GM12873 (cell line): ENCODE measurements at regions not wholly inside any gene's neighbourhood (a gene's known extent, or its start where the extent isn't known, plus 50 kb on each side); places are given as distances from the start of the nearest gene placed in this dataset.

ENCODE experiments used
- TF ChIP-seq, protein P1 (sequence below): IDR thresholded peaks from 2 replicates; pipeline ENCODE4 v1.5.1; 2012; ENCODE audit warnings: low read depth, mild to moderate bottlenecking, moderate library complexity, low read length, control low read depth; ENCODE audit not compliant: insufficient read depth; ENCODE audit errors: missing control alignments

DNA sequence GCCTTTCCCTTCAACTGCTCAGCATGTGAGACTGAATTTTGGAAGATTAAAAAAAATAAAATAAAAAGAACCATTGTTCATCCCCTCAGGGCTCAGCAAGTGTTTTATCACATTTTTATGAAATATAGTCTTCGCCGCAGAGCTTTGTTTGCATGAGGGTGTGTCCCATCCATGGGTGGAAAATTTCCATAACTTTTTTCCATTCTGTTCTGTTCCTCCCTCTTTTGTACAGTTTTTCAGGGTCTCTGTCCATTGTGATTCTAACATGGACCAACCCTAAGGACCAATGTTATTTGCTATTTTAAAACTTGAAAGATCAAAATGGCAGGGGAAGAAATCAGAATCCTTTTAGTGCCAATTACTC, 213.3 kb upstream of the SGK1 start:
- TF ChIP-seq, protein P1, sequence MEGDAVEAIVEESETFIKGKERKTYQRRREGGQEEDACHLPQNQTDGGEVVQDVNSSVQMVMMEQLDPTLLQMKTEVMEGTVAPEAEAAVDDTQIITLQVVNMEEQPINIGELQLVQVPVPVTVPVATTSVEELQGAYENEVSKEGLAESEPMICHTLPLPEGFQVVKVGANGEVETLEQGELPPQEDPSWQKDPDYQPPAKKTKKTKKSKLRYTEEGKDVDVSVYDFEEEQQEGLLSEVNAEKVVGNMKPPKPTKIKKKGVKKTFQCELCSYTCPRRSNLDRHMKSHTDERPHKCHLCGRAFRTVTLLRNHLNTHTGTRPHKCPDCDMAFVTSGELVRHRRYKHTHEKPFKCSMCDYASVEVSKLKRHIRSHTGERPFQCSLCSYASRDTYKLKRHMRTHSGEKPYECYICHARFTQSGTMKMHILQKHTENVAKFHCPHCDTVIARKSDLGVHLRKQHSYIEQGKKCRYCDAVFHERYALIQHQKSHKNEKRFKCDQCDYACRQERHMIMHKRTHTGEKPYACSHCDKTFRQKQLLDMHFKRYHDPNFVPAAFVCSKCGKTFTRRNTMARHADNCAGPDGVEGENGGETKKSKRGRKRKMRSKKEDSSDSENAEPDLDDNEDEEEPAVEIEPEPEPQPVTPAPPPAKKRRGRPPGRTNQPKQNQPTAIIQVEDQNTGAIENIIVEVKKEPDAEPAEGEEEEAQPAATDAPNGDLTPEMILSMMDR = no peak

DNA sequence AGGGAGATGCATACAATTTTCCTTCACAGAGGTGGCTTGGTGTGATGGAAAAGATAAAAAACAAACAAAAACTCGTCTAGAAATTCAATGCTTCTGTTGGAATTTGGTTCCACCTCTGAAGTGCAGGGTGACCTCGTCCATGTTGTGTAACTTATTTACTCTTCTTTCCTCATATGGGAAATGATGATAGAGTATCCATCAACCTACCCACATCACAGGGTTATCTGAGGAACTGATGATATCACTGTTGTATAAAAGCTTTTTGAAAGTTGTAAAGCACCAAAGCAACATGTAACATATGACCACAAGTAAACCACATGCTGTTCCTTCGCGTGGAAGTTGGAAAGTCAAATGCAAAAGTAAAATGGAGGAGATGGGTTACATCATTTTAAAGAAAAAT, 212.0 kb upstream of the SGK1 start:
- TF ChIP-seq, protein P1 = no peak

DNA sequence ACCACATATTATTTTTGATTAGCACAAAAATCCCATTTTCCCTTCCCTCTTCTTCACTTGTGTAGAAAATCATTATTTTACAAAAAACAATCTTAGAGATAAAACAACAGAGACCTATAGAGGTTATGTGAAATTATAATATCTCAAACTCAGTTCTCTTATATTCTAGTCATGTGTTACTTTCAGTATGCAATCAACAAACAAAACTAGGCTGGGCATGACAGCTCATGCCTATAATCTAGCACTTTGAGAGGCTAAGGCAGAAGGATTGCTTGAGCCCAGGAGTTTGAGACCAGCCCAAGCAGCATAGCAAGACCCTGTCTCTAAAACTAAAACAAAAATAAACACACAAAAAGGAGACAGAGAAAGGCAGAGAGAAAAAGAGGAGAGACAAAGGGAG, 211.4 kb upstream of the SGK1 start:
- TF ChIP-seq, protein P1 = no peak

DNA sequence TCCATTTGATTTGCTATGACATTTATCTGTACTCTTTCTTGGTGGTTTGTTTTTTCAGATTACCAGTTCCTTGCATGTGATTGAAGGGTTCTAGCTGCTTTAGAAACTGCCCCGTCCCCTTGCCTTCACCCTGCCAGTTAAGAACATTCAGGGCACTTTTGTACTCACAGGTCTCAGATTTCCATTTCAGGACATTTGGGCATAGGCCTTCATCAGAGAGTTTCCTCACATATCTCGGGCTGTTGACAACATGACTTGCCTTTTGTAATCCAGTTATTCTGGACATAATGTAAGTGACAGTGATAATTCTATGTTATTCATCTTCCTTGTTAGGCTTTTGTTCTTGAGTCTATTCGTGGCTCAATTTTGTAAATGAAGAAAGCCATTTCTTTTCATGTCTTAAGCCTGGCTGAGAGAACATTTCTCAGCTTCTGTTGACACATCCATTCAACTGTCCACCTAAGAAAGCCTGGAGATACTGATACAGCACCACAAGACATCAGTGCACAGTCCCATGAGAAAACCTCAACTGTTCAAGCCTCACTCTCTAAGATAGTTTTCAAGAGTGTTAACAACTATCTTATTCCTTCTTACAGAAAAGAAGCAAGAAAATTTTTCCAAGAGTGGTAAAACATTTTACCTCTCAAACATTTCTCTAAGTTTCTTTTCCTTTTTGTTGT, 209.3 kb upstream of the SGK1 start:
- TF ChIP-seq, protein P1 = no peak

DNA sequence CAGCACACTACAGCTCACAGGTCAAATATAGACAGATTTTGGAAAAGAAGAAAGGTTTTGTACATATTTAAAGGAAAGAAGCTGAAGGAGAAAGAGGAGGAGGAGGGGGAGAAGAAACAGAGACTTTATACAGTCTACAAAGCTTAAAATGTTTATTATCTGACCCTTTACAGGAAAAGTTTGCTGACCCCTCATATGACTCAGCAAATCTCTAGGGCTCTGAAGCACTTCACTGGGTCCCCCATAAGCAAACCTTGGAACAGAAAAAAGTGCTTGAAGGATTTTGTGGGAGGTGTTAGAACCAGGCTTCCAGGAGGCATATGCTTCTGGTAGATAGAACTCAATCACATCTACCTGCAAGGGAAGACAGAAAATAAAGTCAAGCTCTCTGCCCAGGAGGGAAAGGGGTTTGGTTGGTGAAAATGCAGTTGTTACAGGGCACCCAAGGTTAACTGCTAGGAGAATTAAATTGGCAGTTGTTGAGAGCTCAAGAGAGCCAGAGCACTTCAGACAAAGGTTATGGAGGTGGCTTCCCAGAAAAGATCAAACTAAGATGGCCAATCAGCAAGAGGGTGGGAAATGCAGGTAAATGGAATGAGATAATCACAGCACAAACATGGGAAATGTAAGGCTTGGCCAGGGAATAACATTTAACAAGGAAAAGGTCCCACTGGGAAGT, 207.4 kb upstream of the SGK1 start:
- TF ChIP-seq, protein P1 = no peak

DNA sequence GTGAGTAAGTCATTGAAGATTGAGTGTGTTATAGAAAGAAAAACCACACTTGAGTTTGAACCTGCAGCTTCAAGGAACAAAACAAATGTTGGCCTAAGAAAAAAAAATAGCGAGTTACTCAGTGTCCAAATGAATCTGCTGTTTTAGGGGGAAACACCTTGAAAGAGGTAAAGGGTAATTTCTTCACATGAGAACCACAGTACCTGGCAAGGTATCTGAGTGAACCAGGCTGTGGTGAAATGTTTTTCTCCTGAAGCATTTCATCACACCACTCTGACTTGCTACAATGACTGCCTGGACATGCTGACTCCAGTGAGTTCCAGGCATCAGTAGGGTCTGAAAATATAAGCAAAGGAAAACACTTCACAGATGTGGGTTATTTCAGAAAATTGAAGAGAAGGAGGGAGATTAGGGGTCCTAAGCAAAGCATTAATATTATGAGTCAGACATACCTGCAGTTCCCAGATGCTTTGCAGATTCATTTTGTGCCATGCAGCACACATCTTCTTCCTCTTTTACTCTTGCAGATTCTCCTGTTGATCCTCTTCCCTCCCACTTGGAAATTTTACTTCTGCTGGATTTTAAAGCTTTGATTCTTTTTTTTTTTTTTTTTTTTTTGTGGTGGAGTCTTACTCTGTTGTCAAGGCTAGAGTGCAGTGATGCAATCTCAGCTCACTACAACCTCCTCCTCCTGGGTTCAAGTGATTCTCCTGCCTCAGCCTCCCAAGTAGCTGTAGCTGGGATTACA, 206.2 kb upstream of the SGK1 start:
- TF ChIP-seq, protein P1 = no peak

DNA sequence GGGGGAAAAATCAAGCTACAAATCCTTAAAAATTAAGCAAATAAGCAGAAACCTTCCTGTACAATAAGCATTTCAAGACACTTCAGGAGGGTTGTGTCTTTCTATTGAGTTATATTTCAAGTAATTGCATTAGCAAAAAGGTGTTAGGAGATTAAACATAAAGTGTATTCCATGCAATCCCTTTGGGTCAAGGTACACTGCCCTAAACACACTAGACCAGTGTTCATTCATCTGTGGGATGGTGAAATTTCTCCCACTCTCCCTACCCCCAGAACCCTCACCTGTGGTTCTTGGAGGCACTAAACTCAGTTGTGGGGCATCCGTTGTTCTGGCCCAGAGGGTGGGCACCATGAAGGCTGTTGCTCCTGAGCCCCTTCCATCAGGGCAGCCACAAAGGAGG, 205.1 kb upstream of the SGK1 start:
- TF ChIP-seq, protein P1 = no peak
